Cardiac muscle cell (in vitro differentiated cells and primary cell): ENCODE measurements at regions not wholly inside any gene's neighbourhood (a gene's known extent, or its start where the extent isn't known, plus 50 kb on each side); places are given as distances from the start of the nearest gene placed in this dataset.
"Not testable (repeated sequence)": the region's sequence is repeated elsewhere in the genome, so short reads cannot be mapped to it uniquely, and the experiment has no call there.

Experiments
- DNase-seq, 2 donors: peaks; one replicate each; pipeline versions ENCODE4 v3.0.0 to v3.0.0-alpha.2; 2010 to 2017; ENCODE audit warnings: low read depth in 1 of 2, low spot score in 1 of 2
- H3K27ac ChIP-seq: fragments of 200-600 bp; sonication (generic); 2 replicates; pipeline ENCODE4 v1.5.1; 2016
- H3K27me3 ChIP-seq: fragments of 200-600 bp; sonication (generic); 2 replicates; pipeline ENCODE4 v1.6.0; 2016; ENCODE audit warnings: control low read depth
- H3K36me3 ChIP-seq: fragments of 200-600 bp; sonication (generic); 2 replicates; pipeline ENCODE4 v1.5.1; 2016; ENCODE audit warnings: control low read depth
- H3K4me1 ChIP-seq: fragments of 200-600 bp; sonication (generic); 2 replicates; pipeline ENCODE4 v1.8.1; 2017; ENCODE audit warnings: low read depth, mild to moderate bottlenecking, mixed run types
- H3K4me3 ChIP-seq: fragments of 200-600 bp; sonication (generic); 2 replicates; pipeline ENCODE4 v1.5.1; 2016; ENCODE audit warnings: mild to moderate bottlenecking
- H3K9me3 ChIP-seq: fragments of 200-600 bp; sonication (generic); 2 replicates; pipeline ENCODE4 v1.5.1; 2017; ENCODE audit warnings: low read depth, mild to moderate bottlenecking, control low read depth
- CTCF ChIP-seq: IDR thresholded peaks from 2 replicates; pipeline ENCODE4 v1.5.1; 2012; ENCODE audit warnings: low read depth, mild to moderate bottlenecking, low read length

- Histone ChIP-seq H3K27ac (no peak overlapping the region), H3K36me3 (no peaks in the 10 kb centered on the region), H3K9me3 (no peaks in the 10 kb centered on the region), H3K4me3 (no peak overlapping the region), H3K27me3 (no peaks in the 10 kb centered on the region), H3K4me1 (no peaks in the 10 kb centered on the region)
- no peak for TF ChIP-seq CTCF
- no peak for DNase-seq
These were observed 77.5 kb upstream of the ALX4 start for GRCh38 chr11:44387415-44387814.

GRCh38 chr11:44387825-44388224 lies 77.9 kb upstream of the ALX4 start:
- Histone ChIP-seq H3K4me1 (no peaks in the 10 kb centered on the region), H3K27me3 (no peaks in the 10 kb centered on the region), H3K9me3 (no peaks in the 10 kb centered on the region), H3K4me3 (no peak overlapping the region), H3K36me3 (no peaks in the 10 kb centered on the region), H3K27ac (no peak overlapping the region)
- TF ChIP-seq CTCF: no peak
- no peak for DNase-seq

- H3K27me3 ChIP-seq: no peaks in the 10 kb centered on the region
- no peaks in the 10 kb centered on the region for H3K36me3 ChIP-seq
- no peaks in the 10 kb centered on the region for H3K9me3 ChIP-seq
- no peak for TF ChIP-seq CTCF
- H3K4me1 ChIP-seq: no peaks in the 10 kb centered on the region
- no peak overlapping the region for H3K27ac ChIP-seq
- no peak overlapping the region for H3K4me3 ChIP-seq
- DNase-seq: no peak
These were observed 79.1 kb upstream of the ALX4 start for GRCh38 chr11:44388828-44389657.

- no peak for DNase-seq
- no peaks in the 10 kb centered on the region for H3K36me3 ChIP-seq
These were observed 80.1 kb upstream of the ALX4 start for GRCh38 chr11:44389963-44390605.

GRCh38 chr11:44391004-44391403 lies 81.1 kb upstream of the ALX4 start:
- H3K27me3 ChIP-seq: not testable (repeated sequence)

More at GRCh38 chr11:44389963-44390605, 80.1 kb upstream of the ALX4 start:
- no peak for TF ChIP-seq CTCF
- no peaks in the 10 kb centered on the region for H3K27me3 ChIP-seq
- no peaks in the 10 kb centered on the region for H3K4me1 ChIP-seq
- no peaks in the 10 kb centered on the region for H3K9me3 ChIP-seq
- no peak overlapping the region for H3K27ac ChIP-seq
- no peak overlapping the region for H3K4me3 ChIP-seq

GRCh38 chr11:44396746-44397145 lies 86.8 kb upstream of the ALX4 start:
- H3K36me3 ChIP-seq, H3K4me1 ChIP-seq, H3K27me3 ChIP-seq, H3K27ac ChIP-seq, H3K4me3 ChIP-seq, H3K9me3 ChIP-seq, DNase-seq: not testable (repeated sequence)

More at GRCh38 chr11:44391004-44391403, 81.1 kb upstream of the ALX4 start:
- H3K4me3 ChIP-seq, H3K9me3 ChIP-seq, H3K4me1 ChIP-seq, DNase-seq, H3K36me3 ChIP-seq, H3K27ac ChIP-seq: not testable (repeated sequence)
